Breast epithelium (tissue), 4 donors: ENCODE measurements at regions not wholly inside any gene's neighbourhood (a gene's known extent, or its start where the extent isn't known, plus 50 kb on each side); places are given as distances from the start of the nearest gene placed in this dataset.

Experiments used
- DNase-seq, 2 donors: peaks; one replicate each; pipeline ENCODE4 v3.0.0-alpha.2; 2019; ENCODE audit warnings: low spot score in 2 of 2
- H3K27ac ChIP-seq, 2 donors: fragments of 200-600 bp; sonication (generic) in 1 of 2; one replicate each; pipeline ENCODE4 v1.5.1; 2016 to 2019; ENCODE audit warnings: mild to moderate bottlenecking in 1 of 2
- H3K27me3 ChIP-seq, 2 donors: fragments of 200-600 bp; sonication (generic) in 1 of 2; one replicate each; pipeline versions ENCODE4 v1.5.1 to v1.6.0; 2017 to 2019; ENCODE audit warnings: control low read depth in 1 of 2, mild to moderate bottlenecking in 1 of 2
- H3K36me3 ChIP-seq: fragments of 200-600 bp; one replicate; pipeline ENCODE4 v1.5.1; 2019
- H3K4me1 ChIP-seq, 2 donors: fragments of 200-600 bp; sonication (generic); one replicate each; pipeline ENCODE4 v1.5.1; 2016 to 2019; ENCODE audit warnings: control low read depth in 1 of 2
- H3K4me3 ChIP-seq, 3 donors: fragments of 200-600 bp; sonication (generic); 1 replicate in 2 of 3; 2 replicates in 1 of 3; pipeline ENCODE4 v1.5.1; 2016 to 2019; ENCODE audit warnings: mild to moderate bottlenecking in 3 of 3, moderate library complexity in 2 of 3
- H3K9me3 ChIP-seq, 2 donors: fragments of 200-600 bp; sonication (generic) in 1 of 2; one replicate each; pipeline ENCODE4 v1.5.1; 2016 to 2019; ENCODE audit warnings: control low read depth in 1 of 2
- CTCF ChIP-seq, 3 donors: fragments of 450-650 bp; IDR thresholded peaks; one replicate each; pipeline ENCODE4 v1.5.1; 2016 to 2017; ENCODE audit warnings: antibody characterized with exemption in 3 of 3, mild to moderate bottlenecking in 3 of 3, moderate library complexity in 3 of 3
- POLR2A ChIP-seq: fragments of 450-650 bp; IDR thresholded peaks from one replicate; pipeline ENCODE4 v1.6.1; 2016; ENCODE audit warnings: antibody characterized with exemption, mild to moderate bottlenecking, moderate library complexity
- POLR2AphosphoS5 ChIP-seq, 3 donors: sonication (generic); formaldehyde crosslinking; IDR thresholded peaks; one replicate each; pipeline ENCODE4 v1.6.1; 2017; ENCODE audit warnings: antibody characterized with exemption in 3 of 3
- intact Hi-C: fragments of 100-400 bp; cut with DNase I; formaldehyde crosslinking; loops from one replicate; pipeline ENCODE4 v1.15.1; 2023; ENCODE audit warnings: low total_unique reads

- no peak for TF ChIP-seq CTCF (IDR thresholded peaks at IDR 0.05)
- no peak for TF ChIP-seq POLR2A
- no peak for TF ChIP-seq POLR2AphosphoS5 (IDR thresholded peaks at IDR 0.05)
- intact Hi-C loops = no loop called here
- no peaks in the 10 kb centered on the region for H3K4me1 ChIP-seq
- H3K27ac ChIP-seq = no peak overlapping the region
- no peaks in the 10 kb centered on the region for H3K36me3 ChIP-seq
- no peaks in the 10 kb centered on the region for H3K27me3 ChIP-seq
- no peak overlapping the region for H3K4me3 ChIP-seq
- no peaks in the 10 kb centered on the region for H3K9me3 ChIP-seq
- DNase-seq = no peak
Observed at GRCh38 chr2:196431957-196432356, 207.6 kb upstream of the CCDC150 start.

- DNase-seq = no peak
- intact Hi-C loops = no loop called here
- TF ChIP-seq POLR2AphosphoS5 (IDR thresholded peaks at IDR 0.05) = no peak
- no peak for TF ChIP-seq CTCF (IDR thresholded peaks at IDR 0.05)
- TF ChIP-seq POLR2A = no peak
- no peaks in the 10 kb centered on the region for H3K36me3 ChIP-seq
- H3K27me3 ChIP-seq = no peaks in the 10 kb centered on the region
- no peaks in the 10 kb centered on the region for H3K4me1 ChIP-seq
- no peaks in the 10 kb centered on the region for H3K9me3 ChIP-seq
- no peak overlapping the region for H3K27ac ChIP-seq
- no peak overlapping the region for H3K4me3 ChIP-seq
Observed at GRCh38 chr2:196433116-196433515, 206.4 kb upstream of the CCDC150 start.

GRCh38 chr2:196434217-196434616, 205.3 kb upstream of the CCDC150 start:
- H3K27me3 ChIP-seq = no peaks in the 10 kb centered on the region
- intact Hi-C loops = no loop called here
- no peak overlapping the region for H3K27ac ChIP-seq
- TF ChIP-seq POLR2A = no peak
- TF ChIP-seq POLR2AphosphoS5 (IDR thresholded peaks at IDR 0.05) = no peak
- TF ChIP-seq CTCF (IDR thresholded peaks at IDR 0.05) = no peak
- no peaks in the 10 kb centered on the region for H3K9me3 ChIP-seq
- DNase-seq = no peak
- H3K4me3 ChIP-seq = no peak overlapping the region
- H3K4me1 ChIP-seq = no peaks in the 10 kb centered on the region
- H3K36me3 ChIP-seq = no peaks in the 10 kb centered on the region

- no peaks in the 10 kb centered on the region for H3K9me3 ChIP-seq
- no peaks in the 10 kb centered on the region for H3K36me3 ChIP-seq
- intact Hi-C loops = no loop called here
- no peak for DNase-seq
- no peaks in the 10 kb centered on the region for H3K27me3 ChIP-seq
- H3K4me1 ChIP-seq = no peaks in the 10 kb centered on the region
- H3K27ac ChIP-seq = no peak overlapping the region
- no peak overlapping the region for H3K4me3 ChIP-seq
- TF ChIP-seq POLR2AphosphoS5 (IDR thresholded peaks at IDR 0.05) (no peak), POLR2A (no peak), CTCF (IDR thresholded peaks at IDR 0.05) (no peak)
Observed at GRCh38 chr2:196435189-196435588, 204.3 kb upstream of the CCDC150 start.

- Histone ChIP-seq H3K4me3 (no peak overlapping the region), H3K27ac (no peak overlapping the region)
- intact Hi-C loops = no loop called here
Observed at GRCh38 chr2:196437626-196438025, 201.9 kb upstream of the CCDC150 start.

More at GRCh38 chr2:196437626-196438025, 201.9 kb upstream of the CCDC150 start:
- no peak for TF ChIP-seq POLR2AphosphoS5 (IDR thresholded peaks at IDR 0.05)
- no peak for TF ChIP-seq CTCF (IDR thresholded peaks at IDR 0.05)
- TF ChIP-seq POLR2A = no peak
- no peaks in the 10 kb centered on the region for H3K36me3 ChIP-seq
- H3K27me3 ChIP-seq = no peaks in the 10 kb centered on the region
- no peaks in the 10 kb centered on the region for H3K4me1 ChIP-seq
- no peaks in the 10 kb centered on the region for H3K9me3 ChIP-seq
- DNase-seq = no peak
